IgD-negative memory B cell (primary cell): ENCODE measurements at regions not wholly inside any gene's neighbourhood (a gene's known extent, or its start where the extent isn't known, plus 50 kb on each side); places are given as distances from the start of the nearest gene placed in this dataset.

Source experiments
- H3K27ac Mint-ChIP-seq, 3 donors: one replicate each; pipeline ENCODE4 v1.8.0; 2020 to 2022; ENCODE audit warnings: mild to moderate bottlenecking in 3 of 3, mixed read lengths in 3 of 3, moderate library complexity in 1 of 3
- H3K27me3 Mint-ChIP-seq: one replicate; pipeline ENCODE4 v1.8.0; 2021; ENCODE audit warnings: mixed read lengths
- H3K36me3 Mint-ChIP-seq: one replicate; pipeline ENCODE4 v1.8.0; 2020; ENCODE audit warnings: mild to moderate bottlenecking, mixed read lengths
- H3K4me1 Mint-ChIP-seq, 3 donors: one replicate each; pipeline ENCODE4 v1.8.0; 2020 to 2022; ENCODE audit warnings: mixed read lengths in 3 of 3, mild to moderate bottlenecking in 1 of 3
- H3K4me3 Mint-ChIP-seq, 4 donors: one replicate each; pipeline ENCODE4 v1.8.0; 2020 to 2022; ENCODE audit warnings: mild to moderate bottlenecking in 4 of 4, mixed read lengths in 4 of 4, moderate library complexity in 3 of 4
- H3K9me3 Mint-ChIP-seq, 3 donors: one replicate each; pipeline ENCODE4 v1.8.0; 2020 to 2021; ENCODE audit warnings: mixed read lengths in 3 of 3, mild to moderate bottlenecking in 1 of 3

- no peak overlapping the region for H3K27ac Mint-ChIP-seq
- peaks cover 0 to 10% (median 2%) of the 10 kb centered on the region in 3 donors for H3K9me3 Mint-ChIP-seq
- no peaks in the 10 kb centered on the region for H3K4me1 Mint-ChIP-seq
- no peaks in the 10 kb centered on the region for H3K27me3 Mint-ChIP-seq
- no peak overlapping the region for H3K4me3 Mint-ChIP-seq
- no peaks in the 10 kb centered on the region for H3K36me3 Mint-ChIP-seq
Observed at GRCh38 chr3:80087767-80088166, 320.0 kb upstream of the ROBO1 start.

- Mint-ChIP-seq H3K4me3 (no peak overlapping the region), H3K27ac (no peak overlapping the region), H3K27me3 (no peaks in the 10 kb centered on the region), H3K4me1 (no peaks in the 10 kb centered on the region), H3K36me3 (no peaks in the 10 kb centered on the region), H3K9me3 (peaks cover 0 to 10% (median 2%) of the 10 kb centered on the region in 3 donors)
Observed at GRCh38 chr3:80086426-80086825, 318.6 kb upstream of the ROBO1 start.

DNA sequence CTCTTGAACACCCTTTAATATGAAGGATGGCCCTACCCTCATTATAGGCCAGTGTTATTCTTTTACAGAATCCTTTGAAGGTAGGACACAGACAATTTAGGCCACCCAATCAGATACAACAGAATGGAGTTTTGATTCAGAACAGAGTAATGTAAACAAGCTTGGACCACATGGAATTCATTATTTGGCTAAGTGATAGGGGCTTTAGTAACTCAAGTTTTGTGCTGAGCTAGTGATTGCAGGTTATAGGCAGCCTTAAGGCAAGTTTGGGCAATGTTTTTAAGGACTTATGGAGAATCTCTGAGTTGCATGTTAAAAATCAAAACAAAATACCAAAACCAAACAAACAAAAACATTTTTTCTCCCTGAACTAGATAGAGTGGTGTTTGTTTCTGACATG lies 312.1 kb upstream of the ROBO1 start:
- no peaks in the 10 kb centered on the region for H3K27me3 Mint-ChIP-seq
- no peak overlapping the region for H3K27ac Mint-ChIP-seq
- no peaks in the 10 kb centered on the region for H3K36me3 Mint-ChIP-seq
- peaks cover 0 to 16% (median 7%) of the 10 kb centered on the region in 3 donors for H3K9me3 Mint-ChIP-seq
- H3K4me3 Mint-ChIP-seq: no peak overlapping the region
- H3K4me1 Mint-ChIP-seq: no peaks in the 10 kb centered on the region

- H3K9me3 Mint-ChIP-seq: peaks cover 0 to 15% (median 11%) of the 10 kb centered on the region in 3 donors
- no peak overlapping the region for H3K27ac Mint-ChIP-seq
- H3K4me1 Mint-ChIP-seq: no peaks in the 10 kb centered on the region
- no peak overlapping the region for H3K4me3 Mint-ChIP-seq
- H3K27me3 Mint-ChIP-seq: no peaks in the 10 kb centered on the region
- no peaks in the 10 kb centered on the region for H3K36me3 Mint-ChIP-seq
Observed at GRCh38 chr3:80068459-80068858, 300.7 kb upstream of the ROBO1 start.

GRCh38 chr3:80063535-80063934 lies 295.7 kb upstream of the ROBO1 start:
- peaks cover 0 to 13% (median 11%) of the 10 kb centered on the region in 3 donors for H3K9me3 Mint-ChIP-seq
- no peak overlapping the region for H3K4me3 Mint-ChIP-seq
- no peak overlapping the region for H3K27ac Mint-ChIP-seq
- H3K36me3 Mint-ChIP-seq: no peaks in the 10 kb centered on the region
- no peaks in the 10 kb centered on the region for H3K4me1 Mint-ChIP-seq
- no peaks in the 10 kb centered on the region for H3K27me3 Mint-ChIP-seq

GRCh38 chr3:80060664-80061063 lies 292.9 kb upstream of the ROBO1 start:
- H3K27me3 Mint-ChIP-seq: no peaks in the 10 kb centered on the region
- no peaks in the 10 kb centered on the region for H3K36me3 Mint-ChIP-seq
- H3K27ac Mint-ChIP-seq: no peak overlapping the region
- H3K4me1 Mint-ChIP-seq: no peaks in the 10 kb centered on the region
- H3K4me3 Mint-ChIP-seq: no peak overlapping the region
- H3K9me3 Mint-ChIP-seq: peaks cover 0 to 6% (median 4%) of the 10 kb centered on the region in 3 donors

DNA sequence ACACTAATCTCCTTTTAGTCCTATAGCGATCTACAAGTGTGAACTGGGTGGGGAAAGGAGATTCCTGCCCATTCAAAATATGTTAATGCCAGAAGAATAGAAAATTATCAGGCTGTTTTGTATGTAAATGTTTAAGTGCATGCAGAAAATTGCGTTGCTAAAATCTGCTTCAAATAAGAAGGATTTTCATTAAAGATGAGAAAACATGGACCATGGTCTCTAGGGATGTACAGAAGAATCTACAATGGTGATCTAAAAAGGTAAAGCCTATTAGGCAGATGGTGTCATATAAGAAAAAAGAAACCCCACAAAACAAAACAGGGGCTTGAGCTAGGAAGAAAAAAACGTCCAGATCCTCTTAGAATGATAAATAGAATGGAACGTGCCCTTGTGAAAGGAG lies 287.5 kb upstream of the ROBO1 start:
- peaks cover 2 to 9% (median 3%) of the 10 kb centered on the region in 3 donors for H3K9me3 Mint-ChIP-seq
- H3K4me3 Mint-ChIP-seq: no peak overlapping the region

GRCh38 chr3:80052271-80052670 lies 284.5 kb upstream of the ROBO1 start:
- Mint-ChIP-seq H3K4me3 (no peak overlapping the region), H3K27me3 (no peaks in the 10 kb centered on the region), H3K4me1 (peaks cover 0 to 1% (median 0%) of the 10 kb centered on the region in 3 donors), H3K9me3 (peaks cover 2 to 6% (median 3%) of the 10 kb centered on the region in 3 donors), H3K36me3 (peaks cover 2% of the 10 kb centered on the region), H3K27ac (no peak overlapping the region)

More for the DNA sequence above, 287.5 kb upstream of the ROBO1 start:
- Mint-ChIP-seq H3K4me1 (peaks cover 0 to 1% (median 0%) of the 10 kb centered on the region in 3 donors), H3K36me3 (peaks cover 2% of the 10 kb centered on the region), H3K27ac (no peak overlapping the region), H3K27me3 (no peaks in the 10 kb centered on the region)

- Mint-ChIP-seq H3K4me3 (no peak overlapping the region), H3K36me3 (peaks cover 2% of the 10 kb centered on the region), H3K9me3 (peaks cover 2 to 6% (median 3%) of the 10 kb centered on the region in 3 donors), H3K27ac (no peak overlapping the region), H3K4me1 (peaks cover 0 to 1% (median 0%) of the 10 kb centered on the region in 3 donors), H3K27me3 (no peaks in the 10 kb centered on the region)
Observed at GRCh38 chr3:80051602-80051962, 283.8 kb upstream of the ROBO1 start.

GRCh38 chr3:80050826-80051601 lies 283.2 kb upstream of the ROBO1 start:
- peaks cover 2 to 6% (median 3%) of the 10 kb centered on the region in 3 donors for H3K9me3 Mint-ChIP-seq
- peaks cover 2% of the 10 kb centered on the region for H3K36me3 Mint-ChIP-seq
- no peak overlapping the region for H3K4me3 Mint-ChIP-seq
- H3K4me1 Mint-ChIP-seq: peaks cover 0 to 1% (median 0%) of the 10 kb centered on the region in 3 donors
- no peak overlapping the region for H3K27ac Mint-ChIP-seq
- H3K27me3 Mint-ChIP-seq: no peaks in the 10 kb centered on the region

DNA sequence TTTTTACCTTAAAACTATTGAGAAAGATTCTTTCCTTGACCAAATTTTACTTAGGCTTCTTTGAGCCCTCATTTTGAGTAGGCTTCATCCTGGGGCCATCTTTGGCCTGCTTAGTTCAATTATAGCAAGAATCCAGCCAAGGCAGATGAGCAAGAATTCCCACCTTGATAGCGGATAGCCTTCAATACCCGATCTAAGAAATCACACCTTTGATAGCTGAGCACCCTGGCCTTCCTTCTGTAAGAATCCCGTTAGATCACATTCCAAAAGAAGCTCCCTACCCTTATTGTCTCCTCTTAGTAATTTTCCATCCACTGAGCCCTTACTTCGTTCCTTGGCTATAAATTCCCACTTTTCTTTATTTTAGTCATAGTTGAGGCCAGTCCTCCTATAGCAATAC lies 275.4 kb upstream of the ROBO1 start:
- Mint-ChIP-seq H3K27ac (no peak overlapping the region), H3K4me1 (no peaks in the 10 kb centered on the region), H3K36me3 (no peaks in the 10 kb centered on the region), H3K4me3 (no peak overlapping the region), H3K9me3 (peaks cover 0 to 2% (median 0%) of the 10 kb centered on the region in 3 donors), H3K27me3 (no peaks in the 10 kb centered on the region)

DNA sequence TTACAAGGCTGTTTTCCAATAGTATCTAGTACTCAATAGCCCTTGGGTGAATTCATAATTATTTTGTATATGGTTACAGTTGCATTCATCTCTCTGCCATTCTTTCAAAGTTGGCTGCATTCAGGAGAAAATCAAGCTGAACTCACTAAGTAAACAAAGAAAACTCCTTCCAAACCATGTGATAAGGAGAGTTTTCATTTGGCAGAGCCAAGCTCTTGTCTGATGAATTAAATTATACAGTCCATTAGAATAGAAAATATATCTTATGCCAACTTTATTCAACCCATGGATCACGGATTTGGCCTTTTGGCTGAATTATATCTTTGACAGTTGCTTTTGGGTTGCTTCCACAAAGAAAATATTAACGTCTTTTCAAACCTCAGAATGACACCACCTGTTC lies 272.3 kb upstream of the ROBO1 start:
- Mint-ChIP-seq H3K36me3 (no peaks in the 10 kb centered on the region), H3K4me3 (no peak overlapping the region), H3K4me1 (no peaks in the 10 kb centered on the region), H3K9me3 (peaks cover 0 to 12% (median 5%) of the 10 kb centered on the region in 3 donors), H3K27me3 (no peaks in the 10 kb centered on the region), H3K27ac (no peak overlapping the region)

- Mint-ChIP-seq H3K4me3 (no peak overlapping the region), H3K9me3 (peaks cover 0 to 12% (median 5%) of the 10 kb centered on the region in 3 donors), H3K4me1 (no peaks in the 10 kb centered on the region), H3K27ac (no peak overlapping the region), H3K36me3 (no peaks in the 10 kb centered on the region), H3K27me3 (no peaks in the 10 kb centered on the region)
Observed at GRCh38 chr3:80036176-80036575, 268.4 kb upstream of the ROBO1 start.

GRCh38 chr3:80035021-80035420 lies 267.2 kb upstream of the ROBO1 start:
- Mint-ChIP-seq H3K27me3 (no peaks in the 10 kb centered on the region), H3K36me3 (no peaks in the 10 kb centered on the region), H3K4me1 (no peaks in the 10 kb centered on the region)

GRCh38 chr3:80023010-80023409 lies 255.2 kb upstream of the ROBO1 start:
- Mint-ChIP-seq H3K36me3 (no peaks in the 10 kb centered on the region), H3K27me3 (no peaks in the 10 kb centered on the region), H3K4me3 (no peak overlapping the region), H3K9me3 (peaks cover 0 to 11% (median 4%) of the 10 kb centered on the region in 3 donors), H3K27ac (no peak overlapping the region), H3K4me1 (no peaks in the 10 kb centered on the region)

More at GRCh38 chr3:80035021-80035420, 267.2 kb upstream of the ROBO1 start:
- peaks cover 0 to 12% (median 5%) of the 10 kb centered on the region in 3 donors for H3K9me3 Mint-ChIP-seq
- H3K27ac Mint-ChIP-seq: no peak overlapping the region
- no peak overlapping the region for H3K4me3 Mint-ChIP-seq

DNA sequence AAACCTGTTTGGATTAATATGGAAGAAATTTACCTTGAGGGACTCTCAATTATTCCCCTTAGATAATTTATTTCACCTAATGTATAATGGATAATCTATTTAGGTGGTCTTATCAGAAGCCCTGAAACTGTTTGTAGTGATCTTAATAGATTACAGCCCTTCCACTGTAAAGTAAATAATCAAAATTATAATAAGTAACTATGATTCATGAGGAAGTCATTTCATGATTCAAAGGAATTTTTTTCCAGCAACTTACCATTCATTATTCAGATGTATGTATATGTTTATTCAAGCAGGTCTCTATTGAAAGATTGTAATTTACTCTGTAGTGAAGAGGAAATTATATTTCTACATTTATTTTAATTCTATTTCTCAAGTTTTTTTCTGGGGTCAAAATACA lies 250.6 kb upstream of the ROBO1 start:
- Mint-ChIP-seq H3K4me1 (no peaks in the 10 kb centered on the region), H3K36me3 (no peaks in the 10 kb centered on the region), H3K4me3 (no peak overlapping the region), H3K27me3 (no peaks in the 10 kb centered on the region), H3K27ac (no peak overlapping the region), H3K9me3 (peaks cover 0 to 4% (median 2%) of the 10 kb centered on the region in 3 donors)
